ENCODE measurements at regions not wholly inside any gene's neighbourhood (a gene's known extent, or its start where the extent isn't known, plus 50 kb on each side); places are given as distances from the start of the nearest gene placed in this dataset.

- TF ChIP-seq FOXJ3 (CRISPR knock-in tag; IDR thresholded peaks at IDR 0.05; ENCODE audit: borderline replicate concordance) (no peak), ATF3 (CRISPR knock-in tag; conservative IDR thresholded peaks at IDR 0.05) (no peak), MXD4 (CRISPR knock-in tag; IDR thresholded peaks at IDR 0.05; ENCODE audit: borderline replicate concordance) (no peak), ZSCAN18 (CRISPR knock-in tag; IDR thresholded peaks at IDR 0.05) (no peak), NR3C1 (CRISPR knock-in tag; conservative IDR thresholded peaks at IDR 0.05; ENCODE audit: low read depth) (no peak)
- TF ChIP-seq, protein P1, sequence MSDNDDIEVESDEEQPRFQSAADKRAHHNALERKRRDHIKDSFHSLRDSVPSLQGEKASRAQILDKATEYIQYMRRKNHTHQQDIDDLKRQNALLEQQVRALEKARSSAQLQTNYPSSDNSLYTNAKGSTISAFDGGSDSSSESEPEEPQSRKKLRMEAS (CRISPR knock-in tag; IDR thresholded peaks at IDR 0.05): no peak
Observed at GRCh38 chrX:85590638-85591037, 211.2 kb upstream of the POF1B start (continued).

DNA sequence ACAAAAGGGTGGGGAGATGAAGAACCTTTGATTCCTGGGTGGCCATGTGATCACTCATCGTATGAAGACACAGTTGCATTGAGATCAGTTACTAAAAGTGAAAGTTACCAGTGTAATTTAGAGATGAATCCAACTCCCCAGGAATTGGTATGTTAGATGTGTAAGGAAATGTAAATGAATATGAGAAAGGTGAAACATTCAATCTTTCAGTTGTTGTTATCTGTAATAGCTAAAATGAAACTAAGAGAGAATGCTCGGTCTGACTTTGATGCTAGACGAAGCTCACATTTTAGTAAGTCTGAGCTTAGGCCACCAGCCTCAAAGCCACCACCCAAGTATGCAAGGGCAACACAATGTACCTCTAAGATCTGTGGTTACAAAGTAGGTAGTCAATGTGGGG is 194.3 kb upstream of the POF1B start:
- H3K27ac Mint-ChIP-seq: no peak overlapping the region
- H3K4me3 Mint-ChIP-seq: no peak overlapping the region
- ATAC-seq: no peak
- H3K27me3 Mint-ChIP-seq (ENCODE audit: low read depth): no peaks in the 10 kb centered on the region
- peaks cover 7% of the 10 kb centered on the region for H3K9me3 Mint-ChIP-seq
- no peak for DNase-seq (ENCODE audit: low spot score)
- H3K36me3 Mint-ChIP-seq: peaks cover under 1% of the 10 kb centered on the region; the same call in 1 of the 2 replicates
- ChIA-PET POLR2A (no interaction called here), CTCF (no interaction called here)
- H3K4me1 Mint-ChIP-seq: peaks cover 23% of the 10 kb centered on the region
- TF ChIP-seq ATF3 (CRISPR knock-in tag; conservative IDR thresholded peaks at IDR 0.05) (no peak), CBFB (CRISPR knock-in tag; IDR thresholded peaks at IDR 0.05; ENCODE audit: low read depth) (no peak), CREB1 (CRISPR knock-in tag; IDR thresholded peaks at IDR 0.05) (no peak), ZNF281 (CRISPR knock-in tag; IDR thresholded peaks at IDR 0.05) (no peak), ZNF232 (CRISPR knock-in tag; IDR thresholded peaks at IDR 0.05) (no peak), STAT6 (CRISPR knock-in tag; conservative IDR thresholded peaks at IDR 0.05; ENCODE audit: low read depth) (no peak), HMGXB4 (CRISPR knock-in tag; IDR thresholded peaks at IDR 0.05) (no peak), GRHL2 (CRISPR knock-in tag; IDR thresholded peaks at IDR 0.05; ENCODE audit: insufficient replicate concordance, severe bottlenecking) (no peak)
- TF ChIP-seq, protein P2, sequence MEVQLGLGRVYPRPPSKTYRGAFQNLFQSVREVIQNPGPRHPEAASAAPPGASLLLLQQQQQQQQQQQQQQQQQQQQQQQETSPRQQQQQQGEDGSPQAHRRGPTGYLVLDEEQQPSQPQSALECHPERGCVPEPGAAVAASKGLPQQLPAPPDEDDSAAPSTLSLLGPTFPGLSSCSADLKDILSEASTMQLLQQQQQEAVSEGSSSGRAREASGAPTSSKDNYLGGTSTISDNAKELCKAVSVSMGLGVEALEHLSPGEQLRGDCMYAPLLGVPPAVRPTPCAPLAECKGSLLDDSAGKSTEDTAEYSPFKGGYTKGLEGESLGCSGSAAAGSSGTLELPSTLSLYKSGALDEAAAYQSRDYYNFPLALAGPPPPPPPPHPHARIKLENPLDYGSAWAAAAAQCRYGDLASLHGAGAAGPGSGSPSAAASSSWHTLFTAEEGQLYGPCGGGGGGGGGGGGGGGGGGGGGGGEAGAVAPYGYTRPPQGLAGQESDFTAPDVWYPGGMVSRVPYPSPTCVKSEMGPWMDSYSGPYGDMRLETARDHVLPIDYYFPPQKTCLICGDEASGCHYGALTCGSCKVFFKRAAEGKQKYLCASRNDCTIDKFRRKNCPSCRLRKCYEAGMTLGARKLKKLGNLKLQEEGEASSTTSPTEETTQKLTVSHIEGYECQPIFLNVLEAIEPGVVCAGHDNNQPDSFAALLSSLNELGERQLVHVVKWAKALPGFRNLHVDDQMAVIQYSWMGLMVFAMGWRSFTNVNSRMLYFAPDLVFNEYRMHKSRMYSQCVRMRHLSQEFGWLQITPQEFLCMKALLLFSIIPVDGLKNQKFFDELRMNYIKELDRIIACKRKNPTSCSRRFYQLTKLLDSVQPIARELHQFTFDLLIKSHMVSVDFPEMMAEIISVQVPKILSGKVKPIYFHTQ (CRISPR knock-in tag; IDR thresholded peaks at IDR 0.05): no peak
- TF ChIP-seq, protein P3, sequence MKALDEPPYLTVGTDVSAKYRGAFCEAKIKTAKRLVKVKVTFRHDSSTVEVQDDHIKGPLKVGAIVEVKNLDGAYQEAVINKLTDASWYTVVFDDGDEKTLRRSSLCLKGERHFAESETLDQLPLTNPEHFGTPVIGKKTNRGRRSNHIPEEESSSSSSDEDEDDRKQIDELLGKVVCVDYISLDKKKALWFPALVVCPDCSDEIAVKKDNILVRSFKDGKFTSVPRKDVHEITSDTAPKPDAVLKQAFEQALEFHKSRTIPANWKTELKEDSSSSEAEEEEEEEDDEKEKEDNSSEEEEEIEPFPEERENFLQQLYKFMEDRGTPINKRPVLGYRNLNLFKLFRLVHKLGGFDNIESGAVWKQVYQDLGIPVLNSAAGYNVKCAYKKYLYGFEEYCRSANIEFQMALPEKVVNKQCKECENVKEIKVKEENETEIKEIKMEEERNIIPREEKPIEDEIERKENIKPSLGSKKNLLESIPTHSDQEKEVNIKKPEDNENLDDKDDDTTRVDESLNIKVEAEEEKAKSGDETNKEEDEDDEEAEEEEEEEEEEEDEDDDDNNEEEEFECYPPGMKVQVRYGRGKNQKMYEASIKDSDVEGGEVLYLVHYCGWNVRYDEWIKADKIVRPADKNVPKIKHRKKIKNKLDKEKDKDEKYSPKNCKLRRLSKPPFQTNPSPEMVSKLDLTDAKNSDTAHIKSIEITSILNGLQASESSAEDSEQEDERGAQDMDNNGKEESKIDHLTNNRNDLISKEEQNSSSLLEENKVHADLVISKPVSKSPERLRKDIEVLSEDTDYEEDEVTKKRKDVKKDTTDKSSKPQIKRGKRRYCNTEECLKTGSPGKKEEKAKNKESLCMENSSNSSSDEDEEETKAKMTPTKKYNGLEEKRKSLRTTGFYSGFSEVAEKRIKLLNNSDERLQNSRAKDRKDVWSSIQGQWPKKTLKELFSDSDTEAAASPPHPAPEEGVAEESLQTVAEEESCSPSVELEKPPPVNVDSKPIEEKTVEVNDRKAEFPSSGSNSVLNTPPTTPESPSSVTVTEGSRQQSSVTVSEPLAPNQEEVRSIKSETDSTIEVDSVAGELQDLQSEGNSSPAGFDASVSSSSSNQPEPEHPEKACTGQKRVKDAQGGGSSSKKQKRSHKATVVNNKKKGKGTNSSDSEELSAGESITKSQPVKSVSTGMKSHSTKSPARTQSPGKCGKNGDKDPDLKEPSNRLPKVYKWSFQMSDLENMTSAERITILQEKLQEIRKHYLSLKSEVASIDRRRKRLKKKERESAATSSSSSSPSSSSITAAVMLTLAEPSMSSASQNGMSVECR (CRISPR knock-in tag; IDR thresholded peaks at IDR 0.05; ENCODE audit: borderline replicate concordance): no peak

Data from WTC11 (cell line).